Thoracic aorta (tissue), 2 donors: ENCODE measurements at regions not wholly inside any gene's neighbourhood (a gene's known extent, or its start where the extent isn't known, plus 50 kb on each side); places are given as distances from the start of the nearest gene placed in this dataset.

Experiments
- ATAC-seq: fragments of 150-250 bp; one replicate; pipeline ENCODE4 v1.8.0; 2017; ENCODE audit warnings: low read depth; ENCODE audit not compliant: insufficient number of reproducible peaks, low FRiP score
- DNase-seq: peaks from one replicate; pipeline ENCODE4 v3.0.0-alpha.2; 2020; ENCODE audit warnings: low spot score
- H3K27ac ChIP-seq, 2 donors: fragments of 200-600 bp; sonication (generic); 1 replicate in 1 of 2; 2 replicates in 1 of 2; pipeline ENCODE4 v1.5.1; 2016; ENCODE audit warnings: mild to moderate bottlenecking in 2 of 2, moderate library complexity in 2 of 2
- H3K27me3 ChIP-seq: fragments of 200-600 bp; sonication (generic); replicated peaks from 2 replicates; pipeline ENCODE4 v1.6.0; 2016; ENCODE audit warnings: mild to moderate bottlenecking; ENCODE audit not compliant: insufficient read depth
- H3K36me3 ChIP-seq: fragments of 200-600 bp; sonication (generic); one replicate; pipeline ENCODE4 v1.5.1; 2016
- H3K4me1 ChIP-seq, 2 donors: fragments of 200-600 bp; sonication (generic); 1 replicate in 1 of 2; 2 replicates in 1 of 2; pipeline versions ENCODE4 v1.5.1 to v1.6.0; 2016; ENCODE audit warnings: low read depth in 2 of 2, mild to moderate bottlenecking in 1 of 2; ENCODE audit not compliant: control insufficient read depth in 1 of 2
- H3K4me3 ChIP-seq: fragments of 200-600 bp; sonication (generic); 2 replicates; pipeline ENCODE4 v1.5.1; 2016; ENCODE audit warnings: mild to moderate bottlenecking
- H3K9me3 ChIP-seq: fragments of 200-600 bp; sonication (generic); 2 replicates; pipeline ENCODE4 v1.5.1; 2016
- CTCF ChIP-seq: fragments of 200-600 bp; sonication (generic); IDR thresholded peaks from one replicate; pipeline ENCODE4 v1.5.1; 2019; ENCODE audit warnings: antibody characterized with exemption

GRCh38 chr1:65704318-65704717, 88.4 kb upstream of the PDE4B start:
- no peak for DNase-seq
- no peaks in the 10 kb centered on the region for H3K9me3 ChIP-seq
- ATAC-seq: no peak
- H3K27ac ChIP-seq: no peak overlapping the region
- H3K27me3 ChIP-seq: peaks cover 4% of the 10 kb centered on the region
- no peaks in the 10 kb centered on the region for H3K36me3 ChIP-seq
- H3K4me3 ChIP-seq: no peak overlapping the region
- no peaks in the 10 kb centered on the region for H3K4me1 ChIP-seq
- no peak for TF ChIP-seq CTCF

- H3K4me1 ChIP-seq: no peaks in the 10 kb centered on the region
- H3K9me3 ChIP-seq: no peaks in the 10 kb centered on the region
- H3K27me3 ChIP-seq: no peaks in the 10 kb centered on the region
- no peak for DNase-seq
- ATAC-seq: no peak
- H3K4me3 ChIP-seq: no peak overlapping the region
- no peak for TF ChIP-seq CTCF
- no peaks in the 10 kb centered on the region for H3K36me3 ChIP-seq
- H3K27ac ChIP-seq: no peak overlapping the region
Measured at GRCh38 chr1:65717815-65718454, 74.8 kb upstream of the PDE4B start.

GRCh38 chr1:65719391-65719790, 73.3 kb upstream of the PDE4B start:
- Histone ChIP-seq H3K4me1 (no peaks in the 10 kb centered on the region), H3K4me3 (no peak overlapping the region), H3K27ac (no peak overlapping the region), H3K36me3 (no peaks in the 10 kb centered on the region), H3K27me3 (no peaks in the 10 kb centered on the region), H3K9me3 (no peaks in the 10 kb centered on the region)
- no peak for DNase-seq
- TF ChIP-seq CTCF: no peak
- no peak for ATAC-seq

DNA sequence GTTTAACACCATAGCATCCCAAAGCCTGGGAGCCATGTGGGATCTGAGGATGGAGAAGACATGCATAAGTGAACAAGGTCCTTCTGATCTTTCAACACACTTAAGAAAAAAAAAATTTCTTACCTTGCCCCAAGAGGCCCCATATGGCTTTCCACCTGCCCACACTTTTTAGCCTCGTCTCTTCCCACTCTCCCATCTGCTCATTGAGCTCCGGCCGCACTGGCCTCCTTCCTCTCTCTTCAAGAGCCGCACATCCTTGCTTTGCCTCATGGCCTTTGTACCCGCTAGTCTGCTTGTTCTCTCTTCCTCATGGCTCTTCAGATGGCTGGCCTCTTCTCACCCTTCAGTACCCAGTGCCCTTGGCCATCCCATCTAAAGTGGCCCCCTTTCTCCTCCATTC, 70.2 kb upstream of the PDE4B start:
- TF ChIP-seq CTCF: no peak
- ATAC-seq: no peak

DNA sequence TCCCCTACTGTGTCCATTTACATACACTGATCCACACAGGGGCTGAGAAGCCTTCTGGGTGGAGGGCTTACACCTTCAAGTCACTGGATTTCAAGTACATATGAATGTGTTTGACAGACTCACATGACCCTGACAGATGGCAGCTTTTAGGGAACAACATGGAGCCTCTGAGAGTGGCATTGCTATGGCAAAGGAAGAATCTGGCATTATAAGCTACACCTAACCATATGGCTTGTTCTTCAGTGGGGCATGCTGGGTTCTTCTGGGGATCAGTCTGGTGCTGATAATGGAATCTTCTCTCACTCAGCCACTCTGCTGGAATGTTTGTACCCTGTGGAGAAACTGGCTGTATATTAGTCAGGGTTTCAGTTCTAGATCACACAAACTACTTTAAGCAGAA, 68.5 kb upstream of the PDE4B start:
- H3K27me3 ChIP-seq: no peaks in the 10 kb centered on the region
- H3K9me3 ChIP-seq: no peaks in the 10 kb centered on the region
- H3K36me3 ChIP-seq: no peaks in the 10 kb centered on the region
- TF ChIP-seq CTCF: no peak
- DNase-seq: no peak
- no peak overlapping the region for H3K27ac ChIP-seq
- no peak overlapping the region for H3K4me3 ChIP-seq
- H3K4me1 ChIP-seq: no peaks in the 10 kb centered on the region
- no peak for ATAC-seq

More for the DNA sequence above, 70.2 kb upstream of the PDE4B start:
- no peak for DNase-seq
- Histone ChIP-seq H3K36me3 (no peaks in the 10 kb centered on the region), H3K4me1 (no peaks in the 10 kb centered on the region), H3K9me3 (no peaks in the 10 kb centered on the region), H3K4me3 (no peak overlapping the region), H3K27ac (no peak overlapping the region), H3K27me3 (no peaks in the 10 kb centered on the region)
